Smooth muscle cell (in vitro differentiated cells): ENCODE measurements at regions not wholly inside any gene's neighbourhood (a gene's known extent, or its start where the extent isn't known, plus 50 kb on each side); places are given as distances from the start of the nearest gene placed in this dataset.

ENCODE experiments used
- DNase-seq: peaks from one replicate; lab custom pipeline; 2025; ENCODE audit not compliant: unreplicated experiment; lab: John Stamatoyannopoulos, UW
- H2AFZ ChIP-seq: fragments of 200-600 bp; sonication (generic); 2 replicates; pipeline ENCODE4 v1.6.0; 2016; ENCODE audit warnings: antibody characterized with exemption, low read depth, mild to moderate bottlenecking
- H3F3A ChIP-seq: fragments of 200-600 bp; sonication (generic); 2 replicates; pipeline ENCODE4 v1.6.0; 2017; ENCODE audit warnings: antibody characterized with exemption, low read depth
- H3K27ac ChIP-seq: fragments of 200-600 bp; sonication (generic); 2 replicates; pipeline ENCODE4 v1.5.1; 2016; ENCODE audit warnings: low read depth, mild to moderate bottlenecking
- H3K27me3 ChIP-seq: fragments of 200-600 bp; sonication (generic); 2 replicates; pipeline ENCODE4 v1.6.1; 2016; ENCODE audit warnings: low read depth, mild to moderate bottlenecking
- H3K36me3 ChIP-seq: fragments of 200-600 bp; sonication (generic); 2 replicates; pipeline ENCODE4 v1.5.1; 2016; ENCODE audit warnings: low read depth
- H3K4me1 ChIP-seq: fragments of 200-600 bp; sonication (generic); 2 replicates; pipeline ENCODE4 v1.5.1; 2016; ENCODE audit warnings: low read depth
- H3K4me2 ChIP-seq: fragments of 200-600 bp; sonication (generic); 2 replicates; pipeline ENCODE4 v1.6.0; 2016; ENCODE audit warnings: mild to moderate bottlenecking
- H3K4me3 ChIP-seq: fragments of 200-600 bp; sonication (generic); 2 replicates; pipeline ENCODE4 v1.5.1; 2016; ENCODE audit warnings: mild to moderate bottlenecking
- H3K79me2 ChIP-seq: fragments of 200-600 bp; sonication (generic); 2 replicates; pipeline ENCODE4 v1.6.0; 2016; ENCODE audit warnings: low read depth, mild to moderate bottlenecking
- H3K9ac ChIP-seq: fragments of 200-600 bp; sonication (generic); 2 replicates; pipeline ENCODE4 v1.6.0; 2016; ENCODE audit warnings: low read depth
- H3K9me3 ChIP-seq: fragments of 200-600 bp; sonication (generic); replicated peaks from 2 replicates; pipeline ENCODE4 v1.5.1; 2016; ENCODE audit warnings: low read depth
- H4K20me1 ChIP-seq: fragments of 200-600 bp; sonication (generic); 2 replicates; pipeline ENCODE4 v1.6.0; 2016; ENCODE audit warnings: low read depth
- CTCF ChIP-seq: fragments of 200-600 bp; sonication (generic); IDR thresholded peaks from 2 replicates; pipeline ENCODE4 v1.5.1; 2017; ENCODE audit warnings: borderline replicate concordance, mild to moderate bottlenecking, antibody characterized with exemption; ENCODE audit not compliant: insufficient read depth, poor library complexity, severe bottlenecking
- WGBS: methylation state at CpG from one replicate; pipeline ENCODE4 v1.1.7; 2016; ENCODE audit warnings: low lambda C conversion rate; 5-methylcytosine and 5-hydroxymethylcytosine counted together

GRCh38 chr12:90229407-90230170 lies 521.0 kb upstream of the ATP2B1 start:
- Histone ChIP-seq H4K20me1 (no peaks in the 10 kb centered on the region), H3K4me1 (no peaks in the 10 kb centered on the region), H3F3A (no peaks in the 10 kb centered on the region), H3K27me3 (no peaks in the 10 kb centered on the region), H3K9ac (no peak overlapping the region), H2AFZ (peak overlapping the region; percentile 46), H3K27ac (no peak overlapping the region), H3K36me3 (no peaks in the 10 kb centered on the region), H3K79me2 (no peaks in the 10 kb centered on the region), H3K4me3 (no peak overlapping the region), H3K9me3 (no peaks in the 10 kb centered on the region), H3K4me2 (peak overlapping the region; percentile 17)
- no peak for TF ChIP-seq CTCF
- DNase-seq = no peak
- 71% methylated on average over 8 of the region's 8 CpGs for WGBS

- no peaks in the 10 kb centered on the region for H3K4me1 ChIP-seq
- no peaks in the 10 kb centered on the region for H3K27me3 ChIP-seq
- H3F3A ChIP-seq = no peaks in the 10 kb centered on the region
- H3K36me3 ChIP-seq = no peaks in the 10 kb centered on the region
- H3K4me2 ChIP-seq = no peak overlapping the region
- no peaks in the 10 kb centered on the region for H4K20me1 ChIP-seq
- H3K4me3 ChIP-seq = no peak overlapping the region
- no peak for TF ChIP-seq CTCF
- no peaks in the 10 kb centered on the region for H3K79me2 ChIP-seq
- H3K27ac ChIP-seq = no peak overlapping the region
- H3K9me3 ChIP-seq = no peaks in the 10 kb centered on the region
- no peak for DNase-seq
- H2AFZ ChIP-seq = no peak overlapping the region
- no peak overlapping the region for H3K9ac ChIP-seq
These were observed 517.6 kb upstream of the ATP2B1 start for GRCh38 chr12:90226211-90226610.

GRCh38 chr12:90216815-90217214 lies 508.2 kb upstream of the ATP2B1 start:
- DNase-seq = no peak

More at GRCh38 chr12:90216815-90217214, 508.2 kb upstream of the ATP2B1 start:
- Histone ChIP-seq H3K9ac (no peak overlapping the region), H3K27me3 (no peaks in the 10 kb centered on the region), H4K20me1 (no peaks in the 10 kb centered on the region), H2AFZ (no peak overlapping the region), H3K79me2 (no peaks in the 10 kb centered on the region), H3K36me3 (no peaks in the 10 kb centered on the region), H3K27ac (no peak overlapping the region), H3K4me3 (no peak overlapping the region), H3K4me1 (no peaks in the 10 kb centered on the region), H3K9me3 (no peaks in the 10 kb centered on the region), H3F3A (no peaks in the 10 kb centered on the region), H3K4me2 (no peak overlapping the region)
- WGBS = 96% methylated on average over 1 of the region's 1 CpG
- no peak for TF ChIP-seq CTCF
